ENCODE measurements at regions not wholly inside any gene's neighbourhood (a gene's known extent, or its start where the extent isn't known, plus 50 kb on each side); places are given as distances from the start of the nearest gene placed in this dataset.

DNA sequence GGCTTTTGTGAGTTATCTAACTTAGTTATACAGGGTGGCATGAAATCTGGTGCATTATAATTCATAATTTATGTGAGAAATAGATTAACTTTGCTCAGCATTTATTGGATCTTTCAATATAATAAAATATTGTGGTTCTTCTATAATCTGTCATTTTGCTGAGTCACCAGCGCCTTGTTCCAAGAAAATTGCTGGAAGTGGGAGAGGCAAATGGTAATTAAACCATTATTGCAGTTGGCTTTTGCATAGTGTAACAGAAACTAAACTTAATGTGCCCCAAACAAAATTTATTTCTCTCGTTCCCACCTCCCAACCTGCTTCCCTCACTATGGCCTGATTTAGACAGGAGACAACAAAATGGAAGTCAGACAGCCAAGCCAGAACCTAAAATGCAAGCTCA lies 146.3 kb downstream of the GALR1 start:
- Histone ChIP-seq H3K27ac (ENCODE audit: extremely low read length, insufficient read depth, low read length) (no peak overlapping the region), H3K4me2 (ENCODE audit: low read depth, low read length) (no peak overlapping the region), H3K4me1 (ENCODE audit: insufficient read depth, low read length) (no peaks in the 10 kb centered on the region), H3K36me3 (replicated peaks in 1 of 2; ENCODE audit: control insufficient read depth in 1 of 2, insufficient read depth in 2 of 2, low read length in 2 of 2) (no peaks in the 10 kb centered on the region), H3K9ac (ENCODE audit: insufficient read depth, low read depth, low read length) (no peak overlapping the region), H3K79me2 (ENCODE audit: insufficient read depth, low read length) (no peaks in the 10 kb centered on the region), H3K9me3 (ENCODE audit: low read length) (no peaks in the 10 kb centered on the region), H4K20me1 (ENCODE audit: insufficient read depth, low read length) (no peaks in the 10 kb centered on the region), H2AFZ (ENCODE audit: low read length) (no peak overlapping the region), H3K27me3 (ENCODE audit: control insufficient read depth in 1 of 2, insufficient read depth in 2 of 2, low read length in 2 of 2) (no peaks in the 10 kb centered on the region; a peak in 1 of 5 replicates), H3K4me3 (replicated peaks in 1 of 3; ENCODE audit: insufficient read depth in 1 of 3, low read depth in 2 of 3, low read length in 3 of 3) (no peak overlapping the region)
- peak; percentile 5 to 24; a peak in 1 of 4 replicates for TF ChIP-seq MAFK (conservative IDR thresholded peaks at IDR 0.05 in 1 of 2, IDR thresholded peaks at IDR 0.05 in 1 of 2; ENCODE audit: low read length in 2 of 2)
- TF ChIP-seq NFE2L2 (IDR thresholded peaks at IDR 0.05; ENCODE audit: low read length): peak; percentile 63
- no peak for TF ChIP-seq ZNF138 (CRISPR knock-in tag; IDR thresholded peaks at IDR 0.05; ENCODE audit: low read depth)
- no TSS peak for BruUV-seq (replicated peaks)
- FAIRE-seq: no peak
- in situ Hi-C loops (cut with HindIII; ENCODE audit: extremely low pct_ligation_motif_present, low pct_unique_long_range_greater_than_20kb): no loop called here
- intact Hi-C loops (cut with micrococcal nuclease; ENCODE audit: unreplicated experiment): no loop called here
- 0% methylated on average over 2 of the region's 2 CpGs for WGBS (ENCODE audit: low lambda C conversion rate)
- no peak for DNase-seq (ENCODE audit: low spot score)
- no peak for ATAC-seq
- ChIA-PET CTCF (ENCODE audit: low intra/inter-chr PET ratio, low total read pairs) (no interaction called here), POLR2A (no interaction called here)

GRCh38 chr18:77397056-77397455 lies 147.4 kb downstream of the GALR1 start:
- no peaks in the 10 kb centered on the region for H3K79me2 ChIP-seq (ENCODE audit: insufficient read depth, low read length)
- no peaks in the 10 kb centered on the region for H3K9me3 ChIP-seq (ENCODE audit: low read length)
- H4K20me1 ChIP-seq (ENCODE audit: insufficient read depth, low read length): no peaks in the 10 kb centered on the region
- ChIA-PET POLR2A (no interaction called here), CTCF (ENCODE audit: low intra/inter-chr PET ratio, low total read pairs) (no interaction called here)
- intact Hi-C loops (cut with micrococcal nuclease; ENCODE audit: unreplicated experiment) (no loop called here), in situ Hi-C loops (cut with HindIII; ENCODE audit: extremely low pct_ligation_motif_present, low pct_unique_long_range_greater_than_20kb) (no loop called here)
- no peak overlapping the region for H3K4me2 ChIP-seq (ENCODE audit: low read depth, low read length)
- DNase-seq (ENCODE audit: low spot score) (no peak), FAIRE-seq (no peak), ATAC-seq (no peak)
- no peaks in the 10 kb centered on the region for H3K36me3 ChIP-seq (replicated peaks in 1 of 2; ENCODE audit: control insufficient read depth in 1 of 2, insufficient read depth in 2 of 2, low read length in 2 of 2)
- H2AFZ ChIP-seq (ENCODE audit: low read length): no peak overlapping the region
- H3K27me3 ChIP-seq (ENCODE audit: control insufficient read depth in 1 of 2, insufficient read depth in 2 of 2, low read length in 2 of 2): no peaks in the 10 kb centered on the region; a peak in 1 of 5 replicates
- BruUV-seq (replicated peaks): no TSS peak
- no peak overlapping the region for H3K27ac ChIP-seq (ENCODE audit: extremely low read length, insufficient read depth, low read length)
- H3K4me3 ChIP-seq (replicated peaks in 1 of 3; ENCODE audit: insufficient read depth in 1 of 3, low read depth in 2 of 3, low read length in 3 of 3): no peak overlapping the region
- H3K4me1 ChIP-seq (ENCODE audit: insufficient read depth, low read length): no peaks in the 10 kb centered on the region
- 47% methylated on average over 4 of the region's 6 CpGs for WGBS (ENCODE audit: low lambda C conversion rate)
- no peak overlapping the region for H3K9ac ChIP-seq (ENCODE audit: insufficient read depth, low read depth, low read length)
- no peak for TF ChIP-seq GFI1 (CRISPR knock-in tag; IDR thresholded peaks at IDR 0.05; ENCODE audit: borderline replicate concordance)
- no peak for TF ChIP-seq ARID2 (CRISPR knock-in tag; IDR thresholded peaks at IDR 0.05; ENCODE audit: borderline replicate concordance)
- TF ChIP-seq IRF1 (CRISPR knock-in tag; IDR thresholded peaks at IDR 0.05; ENCODE audit: low read depth): no peak
- no peak for TF ChIP-seq ISX (CRISPR knock-in tag; conservative IDR thresholded peaks at IDR 0.05)
- TF ChIP-seq ZBTB20 (CRISPR knock-in tag; IDR thresholded peaks at IDR 0.05; ENCODE audit: borderline replicate concordance, low read depth): no peak
- no peak for TF ChIP-seq ZMAT3 (CRISPR knock-in tag; conservative IDR thresholded peaks at IDR 0.05)
- no peak for TF ChIP-seq PPARG (CRISPR knock-in tag; conservative IDR thresholded peaks at IDR 0.05)
- TF ChIP-seq ATF7 (IDR thresholded peaks at IDR 0.05): no peak
- TF ChIP-seq ATF7 (CRISPR knock-in tag; IDR thresholded peaks at IDR 0.05): no peak
- TF ChIP-seq, protein P1, sequence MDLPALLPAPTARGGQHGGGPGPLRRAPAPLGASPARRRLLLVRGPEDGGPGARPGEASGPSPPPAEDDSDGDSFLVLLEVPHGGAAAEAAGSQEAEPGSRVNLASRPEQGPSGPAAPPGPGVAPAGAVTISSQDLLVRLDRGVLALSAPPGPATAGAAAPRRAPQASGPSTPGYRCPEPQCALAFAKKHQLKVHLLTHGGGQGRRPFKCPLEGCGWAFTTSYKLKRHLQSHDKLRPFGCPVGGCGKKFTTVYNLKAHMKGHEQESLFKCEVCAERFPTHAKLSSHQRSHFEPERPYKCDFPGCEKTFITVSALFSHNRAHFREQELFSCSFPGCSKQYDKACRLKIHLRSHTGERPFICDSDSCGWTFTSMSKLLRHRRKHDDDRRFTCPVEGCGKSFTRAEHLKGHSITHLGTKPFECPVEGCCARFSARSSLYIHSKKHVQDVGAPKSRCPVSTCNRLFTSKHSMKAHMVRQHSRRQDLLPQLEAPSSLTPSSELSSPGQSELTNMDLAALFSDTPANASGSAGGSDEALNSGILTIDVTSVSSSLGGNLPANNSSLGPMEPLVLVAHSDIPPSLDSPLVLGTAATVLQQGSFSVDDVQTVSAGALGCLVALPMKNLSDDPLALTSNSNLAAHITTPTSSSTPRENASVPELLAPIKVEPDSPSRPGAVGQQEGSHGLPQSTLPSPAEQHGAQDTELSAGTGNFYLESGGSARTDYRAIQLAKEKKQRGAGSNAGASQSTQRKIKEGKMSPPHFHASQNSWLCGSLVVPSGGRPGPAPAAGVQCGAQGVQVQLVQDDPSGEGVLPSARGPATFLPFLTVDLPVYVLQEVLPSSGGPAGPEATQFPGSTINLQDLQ (CRISPR knock-in tag; IDR thresholded peaks at IDR 0.05): no peak
- no peak for TF ChIP-seq ZSCAN25 (CRISPR knock-in tag; IDR thresholded peaks at IDR 0.05)
- no peak for TF ChIP-seq ZNF841 (CRISPR knock-in tag; IDR thresholded peaks at IDR 0.05; ENCODE audit: borderline replicate concordance)

Measured in HepG2 (cell line).